GM23338 (cell line): ENCODE measurements at regions not wholly inside any gene's neighbourhood (a gene's known extent, or its start where the extent isn't known, plus 50 kb on each side); places are given as distances from the start of the nearest gene placed in this dataset.

Experiments
- ATAC-seq: fragments of 200-7000 bp; cut with Tn5 transposase; 3 replicates; pipeline ENCODE4 v1.9.1; 2020
- DNase-seq: peaks from one replicate; pipeline ENCODE4 v3.0.0-alpha.2; 2015; ENCODE audit warnings: low spot score
- H2AFZ ChIP-seq: fragments of 200-600 bp; sonication (generic); 2 replicates; pipeline ENCODE4 v1.8.0; 2016; ENCODE audit warnings: antibody characterized with exemption, mild to moderate bottlenecking, moderate library complexity
- H3F3A ChIP-seq: fragments of 200-600 bp; sonication (generic); replicated peaks from 2 replicates; pipeline ENCODE4 v1.8.0; 2017; ENCODE audit warnings: antibody characterized with exemption, mixed run types, low read depth
- H3K27ac ChIP-seq: fragments of 200-600 bp; sonication (generic); 2 replicates; pipeline ENCODE4 v1.6.1; 2016; ENCODE audit warnings: low read depth
- H3K27me3 ChIP-seq: fragments of 200-600 bp; sonication (generic); 2 replicates; pipeline ENCODE4 v1.8.0; 2016; ENCODE audit warnings: mild to moderate bottlenecking, mixed run types, moderate library complexity; ENCODE audit not compliant: insufficient read depth
- H3K36me3 ChIP-seq: fragments of 200-600 bp; sonication (generic); 2 replicates; pipeline ENCODE4 v1.8.0; 2016; ENCODE audit warnings: mild to moderate bottlenecking; ENCODE audit not compliant: insufficient read depth
- H3K4me1 ChIP-seq: fragments of 200-600 bp; sonication (generic); 2 replicates; pipeline ENCODE4 v1.8.0; 2016; ENCODE audit warnings: mild to moderate bottlenecking, moderate library complexity; ENCODE audit not compliant: insufficient read depth
- H3K4me2 ChIP-seq: fragments of 200-600 bp; sonication (generic); 2 replicates; pipeline ENCODE4 v1.7.1; 2017; ENCODE audit warnings: mixed run types
- H3K4me3 ChIP-seq: fragments of 200-600 bp; sonication (generic); 2 replicates; pipeline ENCODE4 v1.6.1; 2016; ENCODE audit warnings: mixed run types
- H3K79me2 ChIP-seq: fragments of 200-600 bp; sonication (generic); replicated peaks from 2 replicates; pipeline ENCODE4 v1.8.0; 2017; ENCODE audit warnings: mild to moderate bottlenecking; ENCODE audit not compliant: insufficient read depth
- H3K9me2 ChIP-seq: fragments of 200-600 bp; sonication (generic); 2 replicates; pipeline ENCODE4 v1.8.0; 2017; ENCODE audit not compliant: insufficient read depth
- H4K20me1 ChIP-seq: fragments of 200-600 bp; sonication (generic); replicated peaks from 2 replicates; pipeline ENCODE4 v1.8.0; 2017; ENCODE audit warnings: mild to moderate bottlenecking; ENCODE audit not compliant: insufficient read depth
- H3K27ac Mint-ChIP-seq: 2 replicates; pipeline ENCODE4 v1.8.0; 2020; ENCODE audit warnings: inconsistent platforms, mild to moderate bottlenecking, moderate library complexity, mixed read lengths
- H3K27me3 Mint-ChIP-seq: 3 replicates; pipeline ENCODE4 v1.8.0; 2022; ENCODE audit warnings: low read depth, mild to moderate bottlenecking, moderate library complexity, mixed read lengths, inconsistent platforms; ENCODE audit not compliant: insufficient read depth, poor library complexity
- H3K36me3 Mint-ChIP-seq: 3 replicates; pipeline ENCODE4 v1.8.0; 2021; ENCODE audit warnings: low read depth, mild to moderate bottlenecking, inconsistent platforms, moderate library complexity, mixed read lengths
- H3K4me1 Mint-ChIP-seq: 3 replicates; pipeline ENCODE4 v1.8.0; 2020; ENCODE audit warnings: mild to moderate bottlenecking, inconsistent platforms, mixed read lengths
- H3K4me3 Mint-ChIP-seq: 3 replicates; pipeline ENCODE4 v1.8.0; 2021; ENCODE audit warnings: moderate library complexity, mild to moderate bottlenecking, inconsistent platforms, mixed read lengths
- H3K9me3 Mint-ChIP-seq: 3 replicates; pipeline ENCODE4 v1.8.0; 2020; ENCODE audit warnings: moderate library complexity, mild to moderate bottlenecking, inconsistent platforms, mixed read lengths
- EZH2phosphoT487 ChIP-seq: fragments of 200-600 bp; sonication (generic); IDR thresholded peaks from one replicate; pipeline ENCODE4 v1.8.1; 2018; ENCODE audit warnings: antibody characterized with exemption; ENCODE audit not compliant: unreplicated experiment
- JUNB ChIP-seq: IDR thresholded peaks from one replicate; pipeline ENCODE4 v1.6.1; 2016; ENCODE audit warnings: antibody characterized with exemption; ENCODE audit not compliant: unreplicated experiment
- STAT1 ChIP-seq: IDR thresholded peaks from one replicate; pipeline ENCODE4 v1.6.1; 2016; ENCODE audit warnings: antibody characterized with exemption; ENCODE audit not compliant: unreplicated experiment
- ZNF114 ChIP-seq: fragments of 250-450 bp; sonication (Bioruptor Pico); IDR thresholded peaks from 2 replicates; pipeline ENCODE4 v1.5.0; 2020; ENCODE audit warnings: mild to moderate bottlenecking, moderate library complexity
- TF ChIP-seq, protein P1 (sequence below), 2 experiments: fragments of 200-600 bp in 1 of 2; sonication (generic) in 1 of 2; conservative IDR thresholded peaks; 2 replicates each; pipeline versions ENCODE4 v1.5.1 to v1.6.1; 2016 to 2017; ENCODE audit warnings: antibody characterized with exemption in 2 of 2, low read depth in 2 of 2, mild to moderate bottlenecking in 2 of 2, moderate library complexity in 1 of 2
- TF ChIP-seq, protein P2 (sequence below): IDR thresholded peaks from one replicate; pipeline ENCODE4 v1.6.1; 2018; ENCODE audit warnings: antibody characterized with exemption; ENCODE audit not compliant: unreplicated experiment
- TF ChIP-seq, protein P3 (sequence below): IDR thresholded peaks from 2 replicates; pipeline ENCODE4 v1.6.1; 2016; ENCODE audit warnings: antibody characterized with exemption

DNA sequence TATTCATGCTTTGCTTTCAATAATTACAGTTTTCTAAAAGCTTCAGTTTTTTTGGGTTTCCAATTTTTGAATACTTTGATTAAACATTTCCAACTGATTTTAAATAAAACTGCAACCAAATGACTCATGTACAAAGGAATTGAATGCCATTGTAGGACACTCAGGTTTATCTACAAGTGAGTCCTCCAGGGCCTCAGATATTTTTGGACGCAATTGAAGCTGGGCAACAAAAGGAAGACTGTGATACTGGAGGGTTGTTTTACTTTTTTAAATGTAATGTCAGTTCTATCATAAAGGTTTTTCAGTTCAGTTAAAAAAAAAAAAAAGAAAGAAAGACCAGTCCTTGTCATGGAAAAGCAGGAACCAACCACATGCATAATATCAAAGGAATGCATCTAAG lies 64.2 kb downstream of the MAGEA10 start:
- Histone ChIP-seq H3K4me3 (no peak overlapping the region), H3K4me2 (no peak overlapping the region), H3K4me1 (no peaks in the 10 kb centered on the region), H3K79me2 (no peaks in the 10 kb centered on the region), H3K27ac (no peak overlapping the region), H3K9me2 (no peaks in the 10 kb centered on the region), H3K27me3 (no peaks in the 10 kb centered on the region), H3F3A (no peaks in the 10 kb centered on the region), H3K36me3 (no peaks in the 10 kb centered on the region), H2AFZ (no peak overlapping the region), H4K20me1 (no peaks in the 10 kb centered on the region)
- ATAC-seq (no peak), DNase-seq (no peak)
- H3K9me3 Mint-ChIP-seq, result no peaks in the 10 kb centered on the region
- no peak for TF ChIP-seq STAT1
- no peak for TF ChIP-seq JUNB
- no peak for TF ChIP-seq ZNF114 (CRISPR knock-in tag)
- TF ChIP-seq, protein P1, sequence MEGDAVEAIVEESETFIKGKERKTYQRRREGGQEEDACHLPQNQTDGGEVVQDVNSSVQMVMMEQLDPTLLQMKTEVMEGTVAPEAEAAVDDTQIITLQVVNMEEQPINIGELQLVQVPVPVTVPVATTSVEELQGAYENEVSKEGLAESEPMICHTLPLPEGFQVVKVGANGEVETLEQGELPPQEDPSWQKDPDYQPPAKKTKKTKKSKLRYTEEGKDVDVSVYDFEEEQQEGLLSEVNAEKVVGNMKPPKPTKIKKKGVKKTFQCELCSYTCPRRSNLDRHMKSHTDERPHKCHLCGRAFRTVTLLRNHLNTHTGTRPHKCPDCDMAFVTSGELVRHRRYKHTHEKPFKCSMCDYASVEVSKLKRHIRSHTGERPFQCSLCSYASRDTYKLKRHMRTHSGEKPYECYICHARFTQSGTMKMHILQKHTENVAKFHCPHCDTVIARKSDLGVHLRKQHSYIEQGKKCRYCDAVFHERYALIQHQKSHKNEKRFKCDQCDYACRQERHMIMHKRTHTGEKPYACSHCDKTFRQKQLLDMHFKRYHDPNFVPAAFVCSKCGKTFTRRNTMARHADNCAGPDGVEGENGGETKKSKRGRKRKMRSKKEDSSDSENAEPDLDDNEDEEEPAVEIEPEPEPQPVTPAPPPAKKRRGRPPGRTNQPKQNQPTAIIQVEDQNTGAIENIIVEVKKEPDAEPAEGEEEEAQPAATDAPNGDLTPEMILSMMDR (conservative IDR thresholded peaks at IDR 0.05; ENCODE audit: low read depth in 2 of 2), result no peak
- no peaks in the 10 kb centered on the region for H3K4me1 Mint-ChIP-seq
- H3K4me3 Mint-ChIP-seq, result no peak overlapping the region
- no peaks in the 10 kb centered on the region for H3K27me3 Mint-ChIP-seq
- no peaks in the 10 kb centered on the region for H3K36me3 Mint-ChIP-seq
- no peak overlapping the region for H3K27ac Mint-ChIP-seq

DNA sequence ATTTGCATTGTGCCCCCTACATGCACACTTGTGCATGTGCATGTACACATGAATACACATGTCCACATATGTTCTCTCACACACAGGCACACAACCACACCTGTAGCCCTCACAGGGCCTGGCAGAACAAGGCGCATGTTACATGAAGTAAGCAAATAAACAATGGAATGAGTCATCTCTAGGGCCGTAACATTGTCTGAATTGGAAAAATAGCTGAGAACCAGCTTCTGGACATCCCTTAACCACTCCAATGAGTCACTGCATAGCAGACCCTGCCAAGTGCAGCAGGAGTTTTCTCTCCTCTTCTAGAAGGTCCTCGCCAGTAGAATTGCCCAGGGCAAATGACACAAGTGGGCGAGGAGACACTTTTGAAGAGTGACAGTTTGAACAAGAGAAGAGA lies 66.1 kb downstream of the MAGEA10 start:
- no peaks in the 10 kb centered on the region for H3K27me3 Mint-ChIP-seq
- TF ChIP-seq, protein P2, sequence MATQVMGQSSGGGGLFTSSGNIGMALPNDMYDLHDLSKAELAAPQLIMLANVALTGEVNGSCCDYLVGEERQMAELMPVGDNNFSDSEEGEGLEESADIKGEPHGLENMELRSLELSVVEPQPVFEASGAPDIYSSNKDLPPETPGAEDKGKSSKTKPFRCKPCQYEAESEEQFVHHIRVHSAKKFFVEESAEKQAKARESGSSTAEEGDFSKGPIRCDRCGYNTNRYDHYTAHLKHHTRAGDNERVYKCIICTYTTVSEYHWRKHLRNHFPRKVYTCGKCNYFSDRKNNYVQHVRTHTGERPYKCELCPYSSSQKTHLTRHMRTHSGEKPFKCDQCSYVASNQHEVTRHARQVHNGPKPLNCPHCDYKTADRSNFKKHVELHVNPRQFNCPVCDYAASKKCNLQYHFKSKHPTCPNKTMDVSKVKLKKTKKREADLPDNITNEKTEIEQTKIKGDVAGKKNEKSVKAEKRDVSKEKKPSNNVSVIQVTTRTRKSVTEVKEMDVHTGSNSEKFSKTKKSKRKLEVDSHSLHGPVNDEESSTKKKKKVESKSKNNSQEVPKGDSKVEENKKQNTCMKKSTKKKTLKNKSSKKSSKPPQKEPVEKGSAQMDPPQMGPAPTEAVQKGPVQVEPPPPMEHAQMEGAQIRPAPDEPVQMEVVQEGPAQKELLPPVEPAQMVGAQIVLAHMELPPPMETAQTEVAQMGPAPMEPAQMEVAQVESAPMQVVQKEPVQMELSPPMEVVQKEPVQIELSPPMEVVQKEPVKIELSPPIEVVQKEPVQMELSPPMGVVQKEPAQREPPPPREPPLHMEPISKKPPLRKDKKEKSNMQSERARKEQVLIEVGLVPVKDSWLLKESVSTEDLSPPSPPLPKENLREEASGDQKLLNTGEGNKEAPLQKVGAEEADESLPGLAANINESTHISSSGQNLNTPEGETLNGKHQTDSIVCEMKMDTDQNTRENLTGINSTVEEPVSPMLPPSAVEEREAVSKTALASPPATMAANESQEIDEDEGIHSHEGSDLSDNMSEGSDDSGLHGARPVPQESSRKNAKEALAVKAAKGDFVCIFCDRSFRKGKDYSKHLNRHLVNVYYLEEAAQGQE, result no peak
- no peak for TF ChIP-seq JUNB
- TF ChIP-seq, protein P3, sequence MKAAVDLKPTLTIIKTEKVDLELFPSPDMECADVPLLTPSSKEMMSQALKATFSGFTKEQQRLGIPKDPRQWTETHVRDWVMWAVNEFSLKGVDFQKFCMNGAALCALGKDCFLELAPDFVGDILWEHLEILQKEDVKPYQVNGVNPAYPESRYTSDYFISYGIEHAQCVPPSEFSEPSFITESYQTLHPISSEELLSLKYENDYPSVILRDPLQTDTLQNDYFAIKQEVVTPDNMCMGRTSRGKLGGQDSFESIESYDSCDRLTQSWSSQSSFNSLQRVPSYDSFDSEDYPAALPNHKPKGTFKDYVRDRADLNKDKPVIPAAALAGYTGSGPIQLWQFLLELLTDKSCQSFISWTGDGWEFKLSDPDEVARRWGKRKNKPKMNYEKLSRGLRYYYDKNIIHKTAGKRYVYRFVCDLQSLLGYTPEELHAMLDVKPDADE, result no peak
- TF ChIP-seq ZNF114 (CRISPR knock-in tag), result no peak
- no peak for TF ChIP-seq EZH2phosphoT487
- no peak for TF ChIP-seq STAT1
- Histone ChIP-seq H2AFZ (no peak overlapping the region), H3K36me3 (no peaks in the 10 kb centered on the region), H3K27me3 (no peaks in the 10 kb centered on the region), H3K79me2 (no peaks in the 10 kb centered on the region), H3K4me2 (no peak overlapping the region), H3K4me3 (no peak overlapping the region), H4K20me1 (no peaks in the 10 kb centered on the region), H3K9me2 (no peaks in the 10 kb centered on the region), H3K4me1 (no peaks in the 10 kb centered on the region), H3K27ac (no peak overlapping the region), H3F3A (no peaks in the 10 kb centered on the region)
- ATAC-seq (no peak), DNase-seq (no peak)
- H3K4me1 Mint-ChIP-seq, result no peaks in the 10 kb centered on the region
- H3K9me3 Mint-ChIP-seq, result no peaks in the 10 kb centered on the region
- no peak overlapping the region for H3K4me3 Mint-ChIP-seq
- H3K36me3 Mint-ChIP-seq, result no peaks in the 10 kb centered on the region
- H3K27ac Mint-ChIP-seq, result no peak overlapping the region
